ENCODE measurements at regions not wholly inside any gene's neighbourhood (a gene's known extent, or its start where the extent isn't known, plus 50 kb on each side); places are given as distances from the start of the nearest gene placed in this dataset.

GRCh38 chrX:67004451-67004850 is 365.6 kb upstream of the EDA2R start:
- no peaks in the 10 kb centered on the region for H3K9me1 ChIP-seq (ENCODE audit: insufficient read depth, low read length)
- no peak overlapping the region for H3K18ac ChIP-seq (ENCODE audit: low read depth, low read length)
- dilution Hi-C loops (cut with HindIII; ENCODE audit: low sequenced_read_pairs, unreplicated experiment) (no loop called here), intact Hi-C loops (cut with micrococcal nuclease) (no loop called here), in situ Hi-C loops (cut with MboI; ENCODE audit: low sequenced_read_pairs) (no loop called here)
- no peak overlapping the region for H3K4me2 ChIP-seq (ENCODE audit: low read depth, low read length)
- no peak overlapping the region for H2AK9ac ChIP-seq (replicated peaks; ENCODE audit: low read depth, low read length, poor library complexity)
- POLR2A ChIA-PET (ENCODE audit: unreplicated experiment), result no interaction called here
- no peak overlapping the region for H2BK120ac ChIP-seq (ENCODE audit: low read depth, low read length)
- no peak overlapping the region for H2BK5ac ChIP-seq (ENCODE audit: low read depth, low read length, poor library complexity, severe bottlenecking)
- no peak overlapping the region for H3K4me3 ChIP-seq (ENCODE audit: insufficient read depth, low read depth, low read length)
- no peaks in the 10 kb centered on the region for H3K36me3 ChIP-seq (ENCODE audit: control insufficient read depth, insufficient read depth, low read length)
- no peak overlapping the region for H3K4ac ChIP-seq (ENCODE audit: low read depth, low read length)
- no CpG with 5 or more reads among the region's 1 CpG for WGBS, 2 experiments (ENCODE audit: extremely low coverage in 2 of 2, insufficient read length in 1 of 2)
- H3K79me1 ChIP-seq (ENCODE audit: low read depth in 1 of 2, low read length in 2 of 2), result no peaks in the 10 kb centered on the region
- TF ChIP-seq SMC3 (IDR thresholded peaks at IDR 0.05; ENCODE audit: low read depth, low read length) (no peak), CTCF (conservative IDR thresholded peaks at IDR 0.05; ENCODE audit: low read depth, low read length) (no peak), NFE2L2 (IDR thresholded peaks at IDR 0.05; ENCODE audit: low read depth, low read length) (no peak), BHLHE40 (IDR thresholded peaks at IDR 0.05; ENCODE audit: low read depth, low read length) (no peak), ELK1 (IDR thresholded peaks at IDR 0.05; ENCODE audit: borderline replicate concordance, low read depth, low read length) (no peak), MAZ (IDR thresholded peaks at IDR 0.05; ENCODE audit: borderline replicate concordance, low read depth, low read length) (no peak), MAFK (IDR thresholded peaks at IDR 0.05; ENCODE audit: low read depth, low read length) (no peak), CEBPB (IDR thresholded peaks at IDR 0.05; ENCODE audit: low read depth, low read length) (no peak)
- ATAC-seq (ENCODE audit: low read depth) (no peak), DNase-seq (no peak)
- H3K27ac ChIP-seq (ENCODE audit: insufficient read depth, low read length), result no peak overlapping the region
- H3K27me3 ChIP-seq (ENCODE audit: control insufficient read depth, insufficient read depth, low read length), result no peaks in the 10 kb centered on the region
- CTCF ChIA-PET, result no interaction called here
- peaks cover 10% of the 10 kb centered on the region; the same call in 1 of the 2 replicates for H3K9me3 ChIP-seq (ENCODE audit: control insufficient read depth, insufficient read depth, low read length)
- H4K20me1 ChIP-seq (ENCODE audit: insufficient read depth, low read length), result no peaks in the 10 kb centered on the region
- no peaks in the 10 kb centered on the region for H3K4me1 ChIP-seq (ENCODE audit: control insufficient read depth, insufficient read depth, low read length)
- no peak overlapping the region for H4K91ac ChIP-seq (ENCODE audit: insufficient read depth, low read depth, low read length)
- no peak overlapping the region for H2BK20ac ChIP-seq (ENCODE audit: low read depth, low read length)
- H4K8ac ChIP-seq (ENCODE audit: low read depth in 2 of 2, low read length in 2 of 2), result no peak overlapping the region
- H3K14ac ChIP-seq (replicated peaks; ENCODE audit: low read depth, low read length), result no peak overlapping the region
- no peak overlapping the region for H3K23ac ChIP-seq (ENCODE audit: low read depth, low read length)
- H2AFZ ChIP-seq (replicated peaks; ENCODE audit: low read length, poor library complexity), result no peak overlapping the region
- H2AK5ac ChIP-seq (ENCODE audit: low read depth, low read length), result no peak overlapping the region
- H2BK15ac ChIP-seq (ENCODE audit: low read depth, low read length), result no peak overlapping the region
- H3K56ac ChIP-seq (ENCODE audit: extremely low read depth, insufficient read depth, low read length), result no peak overlapping the region
- BruUV-seq (replicated peaks), result no TSS peak
- no peak overlapping the region for H3K9ac ChIP-seq (ENCODE audit: low read depth, low read length)
- H4K5ac ChIP-seq (ENCODE audit: low read depth, low read length), result no peak overlapping the region
